ENCODE measurements at regions not wholly inside any gene's neighbourhood (a gene's known extent, or its start where the extent isn't known, plus 50 kb on each side); places are given as distances from the start of the nearest gene placed in this dataset.

DNA sequence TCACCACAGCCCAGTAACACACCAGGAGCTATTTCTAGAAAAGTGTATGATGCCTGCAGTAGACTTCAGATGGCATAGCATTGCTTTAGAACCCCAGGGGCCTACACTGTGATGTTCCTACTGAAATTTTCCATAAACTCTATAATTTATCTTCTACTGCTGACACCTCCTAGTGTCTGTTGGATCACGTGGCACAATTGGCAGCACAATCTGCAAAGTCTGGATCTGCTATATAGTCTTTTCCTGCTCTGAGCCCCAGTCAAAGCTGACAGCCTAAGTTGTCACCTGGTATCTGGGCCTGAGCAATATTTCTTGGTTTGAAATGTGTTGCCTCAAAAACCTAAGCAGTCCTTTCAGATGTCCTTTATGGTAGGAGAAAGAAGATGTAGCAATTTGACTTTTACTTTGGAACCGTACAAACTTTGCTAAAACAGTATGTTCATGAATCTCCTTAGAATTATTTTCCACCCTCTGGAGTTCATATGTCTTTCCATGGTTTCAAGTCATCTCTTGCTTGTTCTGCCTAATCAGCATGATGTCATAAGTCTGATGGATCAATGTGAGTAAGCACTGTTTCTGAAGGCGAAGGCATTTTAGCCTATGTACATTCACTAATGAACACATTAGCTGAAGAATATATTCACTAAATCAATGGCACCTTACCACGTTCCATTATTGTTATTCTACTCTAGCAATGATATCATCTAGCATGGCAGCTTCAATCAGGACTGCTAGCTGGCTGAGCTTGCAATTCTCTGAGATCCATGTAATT is 536.5 kb upstream of the NBEA start:
- no peak for TF ChIP-seq MXI1 (IDR thresholded peaks at IDR 0.05; ENCODE audit: borderline replicate concordance, low read depth, low read length)
- TF ChIP-seq SMC3 (IDR thresholded peaks at IDR 0.05; ENCODE audit: low read depth, low read length): no peak
- TF ChIP-seq MAFK (IDR thresholded peaks at IDR 0.05; ENCODE audit: low read depth, low read length): no peak
- no peak for TF ChIP-seq MAZ (IDR thresholded peaks at IDR 0.05; ENCODE audit: borderline replicate concordance, low read depth, low read length)
- TF ChIP-seq, protein P1, sequence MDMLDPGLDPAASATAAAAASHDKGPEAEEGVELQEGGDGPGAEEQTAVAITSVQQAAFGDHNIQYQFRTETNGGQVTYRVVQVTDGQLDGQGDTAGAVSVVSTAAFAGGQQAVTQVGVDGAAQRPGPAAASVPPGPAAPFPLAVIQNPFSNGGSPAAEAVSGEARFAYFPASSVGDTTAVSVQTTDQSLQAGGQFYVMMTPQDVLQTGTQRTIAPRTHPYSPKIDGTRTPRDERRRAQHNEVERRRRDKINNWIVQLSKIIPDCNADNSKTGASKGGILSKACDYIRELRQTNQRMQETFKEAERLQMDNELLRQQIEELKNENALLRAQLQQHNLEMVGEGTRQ (IDR thresholded peaks at IDR 0.05; ENCODE audit: low read depth, low read length): no peak
- TF ChIP-seq POLR2A (IDR thresholded peaks at IDR 0.05; ENCODE audit: low read depth, low read length): no peak
- no peak for TF ChIP-seq CEBPB (IDR thresholded peaks at IDR 0.05; ENCODE audit: low read depth, low read length)
- Histone ChIP-seq H3K9me1 (ENCODE audit: insufficient read depth, low read length) (no peaks in the 10 kb centered on the region), H2BK20ac (ENCODE audit: low read depth, low read length) (no peak overlapping the region), H2AFZ (replicated peaks; ENCODE audit: low read length, poor library complexity) (no peak overlapping the region), H3K14ac (replicated peaks; ENCODE audit: low read depth, low read length) (no peak overlapping the region), H3K18ac (ENCODE audit: low read depth, low read length) (no peak overlapping the region), H4K5ac (ENCODE audit: low read depth, low read length) (no peak overlapping the region), H4K91ac (ENCODE audit: insufficient read depth, low read depth, low read length) (no peak overlapping the region), H3K4me3 (ENCODE audit: insufficient read depth, low read depth, low read length) (no peak overlapping the region), H2BK5ac (ENCODE audit: low read depth, low read length, poor library complexity, severe bottlenecking) (no peak overlapping the region), H3K56ac (ENCODE audit: extremely low read depth, insufficient read depth, low read length) (no peak overlapping the region), H4K8ac (ENCODE audit: low read depth in 2 of 2, low read length in 2 of 2) (no peak overlapping the region), H3K9me3 (ENCODE audit: control insufficient read depth, insufficient read depth, low read length) (no peaks in the 10 kb centered on the region), H3K27me3 (ENCODE audit: control insufficient read depth, insufficient read depth, low read length) (no peaks in the 10 kb centered on the region), H2AK5ac (ENCODE audit: low read depth, low read length) (no peak overlapping the region), H3K36me3 (ENCODE audit: control insufficient read depth, insufficient read depth, low read length) (no peaks in the 10 kb centered on the region), H4K20me1 (ENCODE audit: insufficient read depth, low read length) (no peaks in the 10 kb centered on the region), H3K4ac (ENCODE audit: low read depth, low read length) (no peak overlapping the region), H3K9ac (ENCODE audit: low read depth, low read length) (no peak overlapping the region), H3K79me1 (ENCODE audit: low read depth in 1 of 2, low read length in 2 of 2) (no peaks in the 10 kb centered on the region), H2AK9ac (replicated peaks; ENCODE audit: low read depth, low read length, poor library complexity) (no peak overlapping the region), H3K4me1 (ENCODE audit: control insufficient read depth, insufficient read depth, low read length) (no peaks in the 10 kb centered on the region), H2BK120ac (ENCODE audit: low read depth, low read length) (no peak overlapping the region), H3K4me2 (ENCODE audit: low read depth, low read length) (no peak overlapping the region), H3K27ac (ENCODE audit: insufficient read depth, low read length) (no peak overlapping the region), H2BK15ac (ENCODE audit: low read depth, low read length) (no peak overlapping the region), H3K23ac (ENCODE audit: low read depth, low read length) (no peak overlapping the region)
- dilution Hi-C loops (cut with HindIII; ENCODE audit: low sequenced_read_pairs, unreplicated experiment): no loop called here
- no TSS peak for BruUV-seq (replicated peaks)
- CTCF ChIA-PET: no interaction called here
- POLR2A ChIA-PET (ENCODE audit: unreplicated experiment): no interaction called here
- intact Hi-C loops (cut with micrococcal nuclease): no loop called here
- no peak for DNase-seq
- 50% methylated on average over 1 of the region's 4 CpGs; no CpG with 5 or more reads in 1 of the 2 experiments for WGBS, 2 experiments (ENCODE audit: extremely low coverage in 2 of 2, insufficient read length in 1 of 2)
- no peak for ATAC-seq (ENCODE audit: low read depth)
- in situ Hi-C loops (cut with MboI; ENCODE audit: low sequenced_read_pairs): no loop called here

Data from IMR-90 (cell line).